GM23338 (cell line): ENCODE measurements at regions not wholly inside any gene's neighbourhood (a gene's known extent, or its start where the extent isn't known, plus 50 kb on each side); places are given as distances from the start of the nearest gene placed in this dataset.

Experiments
- ATAC-seq: fragments of 200-7000 bp; cut with Tn5 transposase; 3 replicates; pipeline ENCODE4 v1.9.1; 2020
- DNase-seq: peaks from one replicate; pipeline ENCODE4 v3.0.0-alpha.2; 2015; ENCODE audit warnings: low spot score
- H2AFZ ChIP-seq: fragments of 200-600 bp; sonication (generic); 2 replicates; pipeline ENCODE4 v1.8.0; 2016; ENCODE audit warnings: antibody characterized with exemption, mild to moderate bottlenecking, moderate library complexity
- H3F3A ChIP-seq: fragments of 200-600 bp; sonication (generic); replicated peaks from 2 replicates; pipeline ENCODE4 v1.8.0; 2017; ENCODE audit warnings: antibody characterized with exemption, mixed run types, low read depth
- H3K27ac ChIP-seq: fragments of 200-600 bp; sonication (generic); 2 replicates; pipeline ENCODE4 v1.6.1; 2016; ENCODE audit warnings: low read depth
- H3K27me3 ChIP-seq: fragments of 200-600 bp; sonication (generic); 2 replicates; pipeline ENCODE4 v1.8.0; 2016; ENCODE audit warnings: mild to moderate bottlenecking, mixed run types, moderate library complexity; ENCODE audit not compliant: insufficient read depth
- H3K36me3 ChIP-seq: fragments of 200-600 bp; sonication (generic); 2 replicates; pipeline ENCODE4 v1.8.0; 2016; ENCODE audit warnings: mild to moderate bottlenecking; ENCODE audit not compliant: insufficient read depth
- H3K4me1 ChIP-seq: fragments of 200-600 bp; sonication (generic); 2 replicates; pipeline ENCODE4 v1.8.0; 2016; ENCODE audit warnings: mild to moderate bottlenecking, moderate library complexity; ENCODE audit not compliant: insufficient read depth
- H3K4me2 ChIP-seq: fragments of 200-600 bp; sonication (generic); 2 replicates; pipeline ENCODE4 v1.7.1; 2017; ENCODE audit warnings: mixed run types
- H3K4me3 ChIP-seq: fragments of 200-600 bp; sonication (generic); 2 replicates; pipeline ENCODE4 v1.6.1; 2016; ENCODE audit warnings: mixed run types
- H3K79me2 ChIP-seq: fragments of 200-600 bp; sonication (generic); replicated peaks from 2 replicates; pipeline ENCODE4 v1.8.0; 2017; ENCODE audit warnings: mild to moderate bottlenecking; ENCODE audit not compliant: insufficient read depth
- H3K9me2 ChIP-seq: fragments of 200-600 bp; sonication (generic); 2 replicates; pipeline ENCODE4 v1.8.0; 2017; ENCODE audit not compliant: insufficient read depth
- H4K20me1 ChIP-seq: fragments of 200-600 bp; sonication (generic); replicated peaks from 2 replicates; pipeline ENCODE4 v1.8.0; 2017; ENCODE audit warnings: mild to moderate bottlenecking; ENCODE audit not compliant: insufficient read depth
- H3K27ac Mint-ChIP-seq: 2 replicates; pipeline ENCODE4 v1.8.0; 2020; ENCODE audit warnings: inconsistent platforms, mild to moderate bottlenecking, moderate library complexity, mixed read lengths
- H3K27me3 Mint-ChIP-seq: 3 replicates; pipeline ENCODE4 v1.8.0; 2022; ENCODE audit warnings: low read depth, mild to moderate bottlenecking, moderate library complexity, mixed read lengths, inconsistent platforms; ENCODE audit not compliant: insufficient read depth, poor library complexity
- H3K36me3 Mint-ChIP-seq: 3 replicates; pipeline ENCODE4 v1.8.0; 2021; ENCODE audit warnings: low read depth, mild to moderate bottlenecking, inconsistent platforms, moderate library complexity, mixed read lengths
- H3K4me1 Mint-ChIP-seq: 3 replicates; pipeline ENCODE4 v1.8.0; 2020; ENCODE audit warnings: mild to moderate bottlenecking, inconsistent platforms, mixed read lengths
- H3K4me3 Mint-ChIP-seq: 3 replicates; pipeline ENCODE4 v1.8.0; 2021; ENCODE audit warnings: moderate library complexity, mild to moderate bottlenecking, inconsistent platforms, mixed read lengths
- H3K9me3 Mint-ChIP-seq: 3 replicates; pipeline ENCODE4 v1.8.0; 2020; ENCODE audit warnings: moderate library complexity, mild to moderate bottlenecking, inconsistent platforms, mixed read lengths
- CREB1 ChIP-seq: fragments of 250-450 bp; sonication (Bioruptor Pico); IDR thresholded peaks from 2 replicates; pipeline ENCODE4 v1.5.0; 2020; ENCODE audit warnings: low read depth, mild to moderate bottlenecking, moderate library complexity
- CTCF ChIP-seq, 2 experiments: fragments of 200-600 bp in 1 of 2; sonication (generic) in 1 of 2; conservative IDR thresholded peaks; 2 replicates each; pipeline versions ENCODE4 v1.5.1 to v1.6.1; 2016 to 2017; ENCODE audit warnings: antibody characterized with exemption in 2 of 2, low read depth in 2 of 2, mild to moderate bottlenecking in 2 of 2, moderate library complexity in 1 of 2
- EZH2 ChIP-seq: fragments of 200-600 bp; sonication (generic); IDR thresholded peaks from one replicate; pipeline ENCODE4 v1.8.0; 2017; ENCODE audit warnings: antibody characterized with exemption, mild to moderate bottlenecking, low read depth; ENCODE audit not compliant: unreplicated experiment
- EZH2phosphoT487 ChIP-seq: fragments of 200-600 bp; sonication (generic); IDR thresholded peaks from one replicate; pipeline ENCODE4 v1.8.1; 2018; ENCODE audit warnings: antibody characterized with exemption; ENCODE audit not compliant: unreplicated experiment
- JUNB ChIP-seq: IDR thresholded peaks from one replicate; pipeline ENCODE4 v1.6.1; 2016; ENCODE audit warnings: antibody characterized with exemption; ENCODE audit not compliant: unreplicated experiment
- NANOG ChIP-seq: IDR thresholded peaks from 2 replicates; pipeline ENCODE4 v1.6.1; 2016; ENCODE audit warnings: antibody characterized with exemption, borderline replicate concordance
- POLR2AphosphoS5 ChIP-seq: IDR thresholded peaks from 2 replicates; pipeline ENCODE4 v1.6.1; 2016; ENCODE audit warnings: antibody characterized with exemption, low read depth
- REST ChIP-seq: IDR thresholded peaks from one replicate; pipeline ENCODE4 v1.6.1; 2018; ENCODE audit warnings: antibody characterized with exemption; ENCODE audit not compliant: unreplicated experiment
- STAT1 ChIP-seq: IDR thresholded peaks from one replicate; pipeline ENCODE4 v1.6.1; 2016; ENCODE audit warnings: antibody characterized with exemption; ENCODE audit not compliant: unreplicated experiment
- ZNF114 ChIP-seq: fragments of 250-450 bp; sonication (Bioruptor Pico); IDR thresholded peaks from 2 replicates; pipeline ENCODE4 v1.5.0; 2020; ENCODE audit warnings: mild to moderate bottlenecking, moderate library complexity
- ZNF331 ChIP-seq: fragments of 250-450 bp; sonication (Bioruptor Pico); IDR thresholded peaks from 2 replicates; pipeline ENCODE4 v1.5.0; 2020; ENCODE audit warnings: low read depth, mild to moderate bottlenecking, moderate library complexity
- ZNF462 ChIP-seq: fragments of 250-450 bp; sonication (Bioruptor Pico); IDR thresholded peaks from 2 replicates; pipeline ENCODE4 v1.5.0; 2020; ENCODE audit warnings: mild to moderate bottlenecking, moderate library complexity

- no peak for TF ChIP-seq EZH2
- TF ChIP-seq NANOG: no peak
Observed at GRCh38 chr1:4063516-4063915, 163.4 kb upstream of the C1orf174 start (continued).

- H3K27ac ChIP-seq: no peak overlapping the region
- no peaks in the 10 kb centered on the region for H3F3A ChIP-seq
- Mint-ChIP-seq H3K27me3 (peaks cover 5% of the 10 kb centered on the region), H3K4me3 (no peak overlapping the region), H3K9me3 (peaks cover 33% of the 10 kb centered on the region), H3K27ac (no peak overlapping the region), H3K36me3 (no peaks in the 10 kb centered on the region), H3K4me1 (peaks cover 7% of the 10 kb centered on the region)
- no peaks in the 10 kb centered on the region for H3K9me2 ChIP-seq
- no peaks in the 10 kb centered on the region for H3K4me1 ChIP-seq
- no peaks in the 10 kb centered on the region for H4K20me1 ChIP-seq
- ATAC-seq (no peak), DNase-seq (no peak)
- no peaks in the 10 kb centered on the region for H3K36me3 ChIP-seq
- H2AFZ ChIP-seq: no peak overlapping the region
- no peak overlapping the region for H3K4me3 ChIP-seq
- H3K4me2 ChIP-seq: no peak overlapping the region
- no peaks in the 10 kb centered on the region for H3K79me2 ChIP-seq
- H3K27me3 ChIP-seq: no peaks in the 10 kb centered on the region
- TF ChIP-seq NANOG: no peak
- no peak for TF ChIP-seq JUNB
- TF ChIP-seq CREB1: no peak
- no peak for TF ChIP-seq EZH2phosphoT487
- no peak for TF ChIP-seq POLR2AphosphoS5
- no peak for TF ChIP-seq ZNF114 (CRISPR knock-in tag)
- TF ChIP-seq ZNF331 (CRISPR knock-in tag): no peak
- TF ChIP-seq CTCF (conservative IDR thresholded peaks at IDR 0.05; ENCODE audit: low read depth in 2 of 2): no peak
- no peak for TF ChIP-seq REST
- TF ChIP-seq EZH2: no peak
- TF ChIP-seq ZNF462 (CRISPR knock-in tag): no peak
- TF ChIP-seq STAT1: no peak
Observed at GRCh38 chr1:4064150-4064889, 164.2 kb upstream of the C1orf174 start.
